GM21526 (cell line): ENCODE measurements at regions not wholly inside any gene's neighbourhood (a gene's known extent, or its start where the extent isn't known, plus 50 kb on each side); places are given as distances from the start of the nearest gene placed in this dataset.

Source experiments
- ATAC-seq: cut with Tn5 transposase; IDR thresholded peaks from one replicate; pipeline ENCODE4 v1.9.1; 2021; ENCODE audit warnings: moderate library complexity; ENCODE audit not compliant: unreplicated experiment, low FRiP score

DNA sequence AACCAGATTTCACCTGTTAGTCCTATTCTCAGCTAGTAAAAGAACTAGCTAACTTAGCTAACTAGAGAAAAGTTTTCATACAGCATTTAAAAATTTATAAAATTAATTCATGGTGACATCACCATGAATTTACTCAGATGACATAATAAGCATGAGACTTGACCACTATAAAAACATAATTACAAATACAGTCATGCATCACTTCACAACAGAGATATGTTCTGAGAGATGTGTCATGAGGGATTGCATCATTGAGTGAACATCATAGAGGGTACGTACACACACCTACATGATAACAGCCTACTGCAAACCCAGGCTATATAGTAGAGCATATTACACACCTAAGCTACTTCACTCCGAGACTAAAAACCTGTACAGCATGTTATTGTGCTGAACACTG lies 481.3 kb upstream of the CHAC2 start:
- no peak for ATAC-seq

DNA sequence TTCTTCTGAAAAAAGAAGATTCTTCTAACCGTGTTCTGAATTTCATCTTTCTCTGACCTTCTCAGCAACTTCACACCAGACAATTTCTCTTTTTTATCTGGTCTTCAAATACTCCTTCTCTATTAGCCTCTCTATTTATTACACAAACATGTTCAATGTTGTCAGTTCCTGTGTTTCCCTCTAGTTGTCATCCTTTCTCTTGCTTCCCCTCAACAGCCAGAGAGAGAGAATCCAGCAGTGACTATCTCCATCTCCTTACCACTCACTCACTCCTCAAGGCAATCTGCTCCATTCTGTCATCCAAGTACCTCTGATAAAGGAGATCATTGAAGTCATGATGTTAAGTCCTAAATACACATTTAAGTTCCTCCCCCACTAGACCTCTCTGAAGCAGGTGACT lies 491.9 kb upstream of the CHAC2 start:
- ATAC-seq = no peak

DNA sequence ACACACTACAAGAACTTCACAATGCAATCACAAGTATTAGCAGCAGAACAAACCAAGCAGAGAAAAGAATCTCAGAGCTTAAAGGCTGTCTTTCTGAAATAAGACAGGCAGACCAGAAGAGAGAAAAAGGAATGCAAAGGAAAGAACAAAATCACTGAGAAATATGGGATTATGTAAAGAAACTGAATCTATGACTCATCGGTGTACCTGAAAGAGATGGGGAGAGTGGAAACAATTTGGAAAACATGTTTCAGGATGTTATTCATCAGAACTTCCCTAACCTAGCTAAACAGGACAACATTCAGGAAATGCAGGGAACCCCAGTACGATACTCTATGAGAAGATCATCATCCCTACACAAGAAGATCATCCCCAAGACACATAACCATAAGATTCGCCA lies 499.0 kb upstream of the CHAC2 start:
- ATAC-seq = no peak

DNA sequence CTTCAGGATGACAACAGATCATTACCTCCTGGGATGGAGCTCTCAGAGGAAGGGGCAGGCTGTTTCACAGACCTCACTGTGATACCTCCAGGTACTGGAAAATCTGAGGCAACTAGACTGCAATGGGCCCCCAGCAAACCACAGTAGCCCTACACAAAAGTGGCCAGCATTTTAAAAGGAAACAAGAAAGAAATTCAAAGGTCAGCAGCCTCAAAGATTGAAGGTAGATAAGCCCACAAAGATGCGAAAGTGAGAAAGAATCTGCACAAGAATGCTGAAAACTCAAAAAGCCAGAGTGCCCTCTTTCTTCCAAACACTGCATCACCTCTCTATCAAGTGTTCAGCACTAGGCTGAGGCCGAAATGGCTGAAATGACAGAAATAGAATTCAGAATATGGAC lies 499.5 kb upstream of the CHAC2 start:
- no peak for ATAC-seq

DNA sequence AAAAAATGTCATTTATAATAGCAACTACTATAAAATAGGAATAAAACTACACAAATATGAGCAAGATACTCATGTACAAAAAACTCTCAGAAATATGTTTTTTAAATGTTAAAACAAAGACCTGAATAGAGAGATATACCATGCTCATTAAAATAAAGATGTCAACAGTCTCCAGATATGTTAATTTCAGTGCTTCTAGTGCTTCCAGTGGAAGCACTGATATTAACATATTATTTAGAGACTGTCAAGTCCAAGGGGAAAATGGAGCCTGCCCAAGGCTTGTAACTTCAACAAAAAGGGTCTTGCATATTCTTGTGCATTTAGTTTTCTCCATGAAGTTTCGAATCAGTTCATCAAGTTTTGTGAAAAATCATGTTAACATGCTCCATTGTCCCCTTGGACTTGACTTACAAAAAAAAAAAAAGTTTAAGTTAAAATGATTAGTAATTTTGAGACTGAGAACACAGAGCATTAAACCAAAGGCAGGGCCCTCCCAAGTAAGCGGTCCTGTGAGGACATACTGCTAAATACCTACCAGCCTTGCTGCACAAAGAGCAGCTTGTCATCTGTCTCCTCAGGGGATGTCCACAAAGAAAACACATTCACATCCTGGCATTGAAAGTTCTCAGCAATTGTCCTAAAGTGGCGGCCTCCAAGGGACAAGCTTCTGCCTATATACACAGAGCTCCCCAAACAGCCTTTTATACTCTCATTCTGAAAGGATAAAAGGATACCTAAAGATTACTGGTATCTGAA lies 501.9 kb upstream of the CHAC2 start:
- ATAC-seq = no peak

DNA sequence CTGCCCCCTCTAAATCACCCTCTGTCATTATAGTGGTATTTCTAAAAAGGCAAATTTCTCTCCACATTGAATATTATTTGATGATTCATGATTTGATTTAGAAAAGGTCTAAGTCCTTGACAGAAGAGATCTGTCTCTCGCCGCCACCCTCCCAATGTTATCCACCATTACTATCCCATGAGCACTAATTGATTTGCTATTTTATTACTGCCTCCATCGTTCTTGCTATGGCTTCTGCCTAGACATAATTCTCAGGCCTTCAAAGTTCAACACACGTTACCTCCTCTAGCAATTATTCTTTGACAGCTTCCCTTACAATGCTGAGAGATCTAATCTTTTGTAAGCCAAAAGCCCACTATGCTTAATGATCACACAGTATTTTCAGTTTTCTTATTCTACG lies 507.0 kb upstream of the CHAC2 start:
- no peak for ATAC-seq

DNA sequence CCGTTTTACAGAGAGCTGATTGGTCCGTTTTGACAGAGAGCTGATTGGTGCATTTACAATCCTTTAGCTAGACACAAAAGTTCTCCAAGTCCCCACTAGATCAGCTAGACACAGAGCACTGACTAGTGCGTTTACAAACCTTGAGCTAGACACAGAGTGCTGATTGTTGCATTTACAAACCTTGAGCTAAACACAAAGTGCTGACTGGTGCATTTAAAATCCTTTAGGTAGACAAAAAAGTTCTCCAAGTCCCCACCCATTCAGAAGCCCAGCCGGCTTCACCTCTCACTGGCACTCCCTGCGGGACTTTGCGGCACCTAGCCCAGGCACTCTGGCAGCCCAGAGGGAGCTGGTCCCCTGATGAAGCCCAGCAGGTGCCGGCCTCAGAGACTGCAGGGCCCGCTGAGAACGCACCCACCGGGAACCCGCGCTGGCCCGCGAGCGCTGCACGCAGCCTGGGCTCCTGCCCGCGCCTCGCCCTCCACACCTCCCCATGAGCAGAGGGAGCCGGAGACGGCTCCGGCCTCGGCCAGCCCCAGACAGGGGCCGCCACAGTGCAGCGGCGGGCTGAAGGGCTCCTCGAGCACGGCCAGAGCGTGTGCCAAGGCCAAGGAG lies 508.1 kb upstream of the CHAC2 start:
- ATAC-seq = no peak

DNA sequence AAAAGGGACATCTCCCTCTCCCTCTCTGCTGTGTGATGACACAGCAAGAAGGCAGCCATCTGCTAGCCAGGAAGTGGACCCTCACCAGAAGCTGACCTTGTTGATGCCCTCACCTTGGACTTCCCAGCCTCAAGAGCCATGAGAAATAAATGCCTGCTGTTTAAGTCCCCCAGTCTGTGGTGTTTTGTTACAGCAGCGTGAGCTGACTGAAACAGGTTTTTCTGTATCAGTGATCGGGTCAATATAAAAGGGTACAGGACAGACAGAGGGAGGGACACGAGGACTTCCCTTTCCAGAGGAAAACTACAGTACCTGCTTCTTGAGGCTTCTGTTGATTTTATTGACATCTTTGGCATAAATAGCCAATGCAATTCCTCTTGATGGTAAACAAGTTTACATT lies 510.3 kb upstream of the CHAC2 start:
- no peak for ATAC-seq

DNA sequence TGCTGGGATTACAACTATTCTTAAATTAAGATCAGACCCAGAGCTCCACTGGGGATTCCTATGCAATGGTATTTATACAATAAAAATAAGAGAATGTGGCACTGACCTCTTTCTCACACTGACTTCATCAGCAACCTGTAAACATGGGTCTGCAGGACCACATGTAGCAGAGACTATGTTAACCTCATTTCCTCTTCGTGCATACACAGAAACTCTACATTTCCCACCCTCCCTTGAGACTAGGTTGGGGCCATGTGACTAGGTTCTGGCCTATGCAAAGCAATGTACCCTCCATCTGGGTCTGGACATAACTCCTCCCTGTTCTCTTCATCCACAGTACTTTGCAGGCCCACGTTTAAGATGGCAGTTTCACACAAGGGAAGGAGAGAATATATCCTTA lies 514.4 kb upstream of the CHAC2 start:
- no peak for ATAC-seq

DNA sequence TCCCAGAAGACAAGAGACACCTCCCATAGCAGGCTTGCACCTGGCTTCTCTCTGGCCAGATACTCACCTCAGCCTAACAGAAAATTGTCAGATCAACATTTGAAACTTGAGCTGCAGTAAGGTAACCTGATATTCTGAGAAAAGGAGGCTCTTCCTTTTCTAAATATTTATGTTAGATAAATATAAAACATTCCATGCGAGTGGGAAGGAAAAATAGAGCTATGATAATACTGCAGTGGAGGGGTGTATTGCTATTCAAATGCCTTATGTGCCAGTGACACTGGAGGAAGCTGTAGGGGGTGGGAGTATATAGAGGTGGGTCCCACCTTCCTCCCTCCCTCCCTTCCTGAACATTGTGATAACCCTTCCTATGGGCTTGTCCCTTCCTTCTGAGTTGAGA lies 515.5 kb upstream of the CHAC2 start:
- ATAC-seq = no peak

DNA sequence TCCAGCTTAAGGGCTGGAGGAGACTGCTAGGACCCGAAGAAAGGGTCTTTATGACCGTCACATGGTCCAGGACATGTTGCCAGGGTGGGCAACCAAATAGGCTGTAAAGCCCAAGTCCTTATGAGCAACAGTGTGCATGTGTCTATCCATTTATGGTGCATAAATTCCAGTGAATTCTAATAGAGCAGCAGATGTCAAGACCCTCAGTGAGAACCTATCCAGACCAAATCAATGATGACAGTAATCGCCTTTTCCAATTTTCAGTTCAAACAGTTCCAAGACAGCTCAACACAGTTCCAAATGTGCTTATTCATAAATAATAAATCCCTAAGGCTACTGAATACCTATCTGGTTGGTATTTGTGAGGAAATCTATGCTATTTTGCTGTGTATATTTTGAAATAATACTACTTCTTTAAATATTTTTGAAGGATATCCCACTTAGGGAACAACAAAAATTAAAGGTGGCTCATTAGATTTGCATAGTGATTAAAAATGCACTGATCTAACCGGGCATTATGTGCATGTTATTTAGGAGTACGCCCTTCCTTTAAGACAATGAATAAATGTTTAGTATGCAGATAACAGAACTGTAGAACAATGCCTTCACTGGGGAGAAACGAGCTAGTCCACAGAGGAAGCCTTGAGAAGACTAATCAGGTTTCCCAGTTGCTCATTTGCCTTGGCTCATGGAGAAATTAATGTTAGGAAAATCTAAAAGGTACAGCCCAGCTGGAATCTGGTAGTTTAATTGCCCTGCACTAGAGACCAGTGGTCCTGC lies 519.5 kb upstream of the CHAC2 start:
- ATAC-seq = no peak

DNA sequence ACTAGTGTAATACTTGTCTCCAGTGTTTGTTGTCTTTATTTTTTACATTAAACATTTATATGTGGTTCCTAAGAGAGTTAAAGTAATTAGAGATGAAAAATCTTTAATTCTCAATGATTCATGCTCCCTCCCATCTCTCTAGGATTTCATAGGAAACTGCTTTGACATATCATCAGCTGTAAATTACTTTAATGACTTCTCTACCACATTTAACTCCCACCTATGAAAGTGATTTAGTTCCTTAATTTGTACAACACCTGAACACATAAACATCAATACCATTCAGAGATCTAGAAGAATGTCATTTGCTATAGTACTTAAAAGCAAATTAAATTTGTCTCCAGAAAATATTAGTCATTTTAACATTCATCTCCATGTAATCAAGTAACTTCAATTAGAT lies 524.2 kb upstream of the CHAC2 start:
- no peak for ATAC-seq

DNA sequence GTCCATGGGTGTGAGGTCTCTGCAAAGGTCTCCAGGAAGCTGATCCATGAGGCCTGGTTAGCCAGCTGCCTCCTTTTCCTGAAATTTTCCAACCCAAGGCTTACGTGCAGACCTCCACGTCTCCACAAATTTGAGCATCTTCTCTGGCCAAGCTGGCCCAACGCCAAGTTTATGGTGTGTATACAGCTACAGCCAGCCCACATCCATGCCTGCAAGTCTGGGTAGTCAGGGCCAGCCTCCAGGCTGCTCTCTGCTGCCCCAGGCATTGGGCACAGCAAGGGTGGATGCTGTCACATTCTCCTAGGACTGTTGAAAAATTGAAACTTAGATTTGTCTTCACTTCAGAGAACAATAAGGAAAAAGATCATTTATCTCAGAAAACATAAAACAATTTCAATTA lies 525.5 kb upstream of the CHAC2 start:
- no peak for ATAC-seq

DNA sequence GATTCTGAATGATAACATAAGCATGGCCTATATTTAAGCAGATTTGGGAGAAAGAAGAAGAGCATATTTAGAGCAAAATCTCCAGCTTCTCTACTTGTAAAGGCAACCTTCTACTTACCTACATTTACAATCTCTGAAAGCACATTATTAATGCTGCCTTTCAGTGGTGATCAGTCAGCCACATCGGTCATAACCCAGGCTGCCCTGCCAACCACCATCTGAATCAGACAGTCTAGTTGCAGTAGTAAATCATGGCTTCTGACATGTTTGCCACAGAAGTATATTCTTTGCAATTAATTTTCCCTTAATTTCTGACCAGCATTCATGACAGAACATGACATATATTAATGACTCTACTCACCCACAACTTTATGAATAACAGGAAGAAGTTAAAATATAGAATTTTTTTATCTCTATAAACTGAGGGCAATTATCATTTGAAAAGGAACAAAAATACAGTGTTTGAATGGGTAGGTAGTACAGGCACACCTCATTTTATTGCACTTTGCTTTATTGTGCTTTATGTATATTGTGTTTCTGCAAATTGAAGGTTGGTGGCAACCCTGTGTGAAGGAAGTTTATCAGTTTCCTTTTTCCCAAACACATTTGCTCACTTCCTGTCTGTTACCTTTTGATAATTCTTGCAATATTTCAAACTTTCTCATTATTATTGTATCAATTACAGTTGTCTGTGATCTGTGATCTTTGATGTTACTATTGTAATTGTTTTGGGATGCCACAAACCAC lies 531.6 kb upstream of the CHAC2 start:
- ATAC-seq = no peak

DNA sequence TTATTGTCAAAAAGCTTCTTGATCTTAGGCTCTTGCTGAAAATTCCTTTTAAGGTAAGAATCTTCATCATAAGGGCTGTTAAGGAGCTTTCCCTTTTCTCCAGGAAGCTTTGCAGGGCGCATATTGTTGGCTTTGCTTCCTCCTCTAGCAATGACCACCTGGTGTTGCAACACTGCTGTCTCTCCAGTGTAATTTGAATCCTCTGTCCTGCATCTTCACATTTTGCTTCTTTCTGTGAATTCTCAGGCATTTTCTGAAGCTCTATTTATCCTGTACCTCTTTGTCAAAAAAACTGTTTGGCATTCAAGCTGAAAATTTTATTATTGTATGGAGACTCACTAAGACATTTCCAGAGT lies 533.1 kb upstream of the CHAC2 start:
- no peak for ATAC-seq

DNA sequence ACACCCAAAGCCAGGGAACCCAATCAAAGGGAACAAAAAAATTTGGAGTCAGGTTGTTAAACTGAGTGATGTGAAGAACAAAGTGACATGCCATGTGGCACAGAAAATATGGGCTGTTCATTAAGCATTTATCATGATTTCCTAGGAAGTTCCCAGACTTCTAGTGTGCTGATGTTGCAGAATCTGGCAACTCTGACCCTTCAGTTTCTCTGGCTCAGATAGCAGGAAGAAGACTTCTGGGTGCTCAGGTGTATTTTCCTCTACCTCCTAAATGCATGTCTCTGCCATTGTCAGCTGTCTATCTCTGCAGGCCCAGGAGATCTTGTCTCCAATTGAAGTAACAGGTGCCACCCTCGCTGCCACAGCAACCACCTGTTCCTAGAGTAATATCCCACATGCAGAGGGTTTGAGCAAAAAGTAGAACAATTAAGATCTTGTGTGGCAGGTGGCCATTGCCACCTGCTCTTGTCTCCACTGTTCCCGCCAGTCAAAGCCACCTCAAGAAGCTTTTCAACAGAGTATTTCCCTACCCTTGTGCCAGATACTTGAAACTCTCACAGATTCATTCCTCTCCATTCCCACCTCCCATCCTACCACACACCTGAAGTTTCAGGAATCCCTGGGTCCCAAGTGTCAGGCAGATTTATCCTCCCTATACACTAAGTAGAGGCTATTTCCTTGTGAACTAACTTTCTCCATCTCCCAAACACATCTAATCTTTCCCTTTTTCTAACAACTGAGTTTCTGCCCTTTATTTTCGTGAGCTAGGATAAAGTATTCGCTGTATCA lies 533.7 kb upstream of the CHAC2 start:
- ATAC-seq = no peak

DNA sequence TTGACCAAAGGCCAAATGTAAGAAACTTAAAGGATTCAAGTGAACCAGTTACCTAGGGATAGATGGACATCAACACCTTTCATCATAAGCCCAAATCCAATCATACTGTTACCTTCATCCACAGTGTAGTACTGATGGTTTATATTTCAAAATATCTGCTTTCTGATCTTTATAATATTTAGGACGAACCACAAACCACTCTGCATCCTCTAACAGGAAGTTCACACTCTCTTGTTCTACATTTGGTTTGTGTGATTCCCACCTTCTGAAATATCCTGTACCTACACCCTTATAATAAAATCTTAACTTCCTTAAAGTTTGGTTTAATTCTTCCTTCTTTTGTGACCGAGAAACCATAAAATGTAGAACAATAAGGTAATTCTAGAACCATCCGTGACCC lies 535.7 kb upstream of the CHAC2 start:
- no peak for ATAC-seq

DNA sequence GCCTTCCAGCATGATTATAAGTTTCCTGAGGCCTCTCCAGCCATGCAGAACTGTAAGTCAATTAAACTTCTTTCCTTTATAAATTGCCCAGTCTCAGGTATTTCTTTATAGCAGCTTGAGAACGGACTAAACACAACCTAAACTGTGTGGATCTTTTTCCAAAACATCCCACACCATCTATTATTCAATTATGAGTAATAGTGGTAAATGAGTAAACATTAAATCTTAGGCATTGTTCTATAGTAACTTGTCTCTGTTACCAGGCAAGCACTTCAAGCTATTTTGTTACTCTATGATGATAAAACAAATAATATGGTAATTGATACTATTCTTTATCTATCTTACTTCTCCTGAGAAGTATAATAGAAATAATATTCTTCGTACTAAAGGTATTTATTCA lies 536.9 kb upstream of the CHAC2 start:
- no peak for ATAC-seq

DNA sequence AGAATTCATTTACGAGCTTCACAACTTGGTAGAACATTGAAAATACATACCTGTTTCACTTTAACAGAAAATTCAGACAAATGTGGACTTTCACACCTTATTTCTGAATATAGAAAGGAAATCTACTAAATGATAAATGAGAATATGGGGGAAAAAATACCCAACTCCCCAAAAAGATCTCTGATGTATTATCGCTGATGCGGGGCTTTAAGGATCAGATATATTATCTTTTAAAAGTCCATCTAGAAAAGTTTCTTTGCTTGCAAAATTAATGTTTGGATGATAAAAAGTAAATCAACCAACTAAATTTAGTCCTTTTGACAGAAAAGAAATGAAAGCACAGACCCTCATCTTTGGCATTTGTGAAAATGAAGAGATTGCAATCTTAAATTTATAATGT lies 540.1 kb upstream of the CHAC2 start:
- no peak for ATAC-seq

DNA sequence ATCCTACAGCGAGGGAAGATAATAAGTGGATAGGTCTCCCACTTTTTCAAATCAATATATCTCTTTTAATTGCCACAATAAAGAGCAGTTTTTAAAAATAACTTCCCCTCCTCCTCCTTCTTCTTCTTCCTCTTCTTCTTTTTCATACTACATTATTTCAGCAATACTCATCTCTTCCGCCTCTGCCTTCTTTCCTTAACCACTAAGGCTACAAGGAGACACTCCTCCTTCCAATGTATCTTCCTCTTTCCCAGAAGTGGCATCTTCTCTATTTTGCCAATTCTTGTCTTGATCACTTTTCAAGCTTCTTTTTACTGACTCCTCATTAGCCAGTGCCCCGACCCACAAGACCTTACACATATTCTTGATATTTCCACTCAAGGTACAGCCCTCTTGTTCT lies 546.6 kb upstream of the CHAC2 start:
- no peak for ATAC-seq
